ENCODE measurements at regions not wholly inside any gene's neighbourhood (a gene's known extent, or its start where the extent isn't known, plus 50 kb on each side); places are given as distances from the start of the nearest gene placed in this dataset.
"Not testable (repeated sequence)": the region's sequence is repeated elsewhere in the genome, so short reads cannot be mapped to it uniquely, and the experiment has no call there.

- Histone ChIP-seq H3K36me3 (ENCODE audit: low read depth) (no peaks in the 10 kb centered on the region), H3F3A (ENCODE audit: insufficient read depth, low read depth) (no peaks in the 10 kb centered on the region), H3K9me2 (ENCODE audit: insufficient read depth) (0 out of 2 replicates have a peak, but pooled peaks cover 3% of the 10 kb centered on the region), H2AFZ (no peak overlapping the region), H3K27me3 (ENCODE audit: insufficient read depth, low read depth) (no peaks in the 10 kb centered on the region), H3K27ac (no peak overlapping the region), H3K4me1 (replicated peaks; ENCODE audit: insufficient read depth) (no peaks in the 10 kb centered on the region), H3K4me2 (no peak overlapping the region), H4K20me1 (ENCODE audit: insufficient read depth) (no peaks in the 10 kb centered on the region), H3K79me2 (ENCODE audit: low read depth) (no peaks in the 10 kb centered on the region), H3K9me3 (ENCODE audit: insufficient read depth, low read depth) (no peaks in the 10 kb centered on the region), H3K4me3 (no peak overlapping the region)
- BruUV-seq (replicated peaks): no TSS peak
- POLR2A ChIA-PET (ENCODE audit: unreplicated experiment): no interaction called here
- CTCF ChIA-PET: no interaction called here
- DNase-seq: no peak
- intact Hi-C loops (cut with micrococcal nuclease; ENCODE audit: unreplicated experiment): no loop called here
- TF ChIP-seq EZH2 (IDR thresholded peaks at IDR 0.05; ENCODE audit: low read depth) (no peak), CTCF (conservative IDR thresholded peaks at IDR 0.05) (no peak)
Measured at GRCh38 chr6:51167468-51167867, 348.8 kb downstream of the TFAP2B start.

- intact Hi-C loops (cut with micrococcal nuclease; ENCODE audit: unreplicated experiment): no loop called here
- no peaks in the 10 kb centered on the region for H3K9me3 ChIP-seq (ENCODE audit: insufficient read depth, low read depth)
- DNase-seq: no peak
- no peak overlapping the region for H3K4me2 ChIP-seq
- no peaks in the 10 kb centered on the region for H3K9me2 ChIP-seq (ENCODE audit: insufficient read depth)
- no peak overlapping the region for H3K27ac ChIP-seq
- H3K27me3 ChIP-seq (ENCODE audit: insufficient read depth, low read depth): no peaks in the 10 kb centered on the region
- no peak overlapping the region for H2AFZ ChIP-seq
- ChIA-PET POLR2A (ENCODE audit: unreplicated experiment) (no interaction called here), CTCF (no interaction called here)
- no peak for TF ChIP-seq EZH2 (IDR thresholded peaks at IDR 0.05; ENCODE audit: low read depth)
- TF ChIP-seq CTCF (conservative IDR thresholded peaks at IDR 0.05): no peak
- no peaks in the 10 kb centered on the region for H3K79me2 ChIP-seq (ENCODE audit: low read depth)
- H3F3A ChIP-seq (ENCODE audit: insufficient read depth, low read depth): no peaks in the 10 kb centered on the region
- no TSS peak for BruUV-seq (replicated peaks)
- H3K4me1 ChIP-seq (replicated peaks; ENCODE audit: insufficient read depth): no peaks in the 10 kb centered on the region
- H3K36me3 ChIP-seq (ENCODE audit: low read depth): no peaks in the 10 kb centered on the region
- H3K4me3 ChIP-seq: no peak overlapping the region
- H4K20me1 ChIP-seq (ENCODE audit: insufficient read depth): no peaks in the 10 kb centered on the region
Measured at GRCh38 chr6:51182827-51183226, 364.2 kb downstream of the TFAP2B start.

GRCh38 chr6:51184046-51184445, 365.4 kb downstream of the TFAP2B start:
- ChIA-PET POLR2A (ENCODE audit: unreplicated experiment) (no interaction called here), CTCF (no interaction called here)
- H3K27ac ChIP-seq: no peak overlapping the region
- BruUV-seq (replicated peaks): no TSS peak
- no peaks in the 10 kb centered on the region for H3K9me3 ChIP-seq (ENCODE audit: insufficient read depth, low read depth)
- no peaks in the 10 kb centered on the region for H3K79me2 ChIP-seq (ENCODE audit: low read depth)
- H3K27me3 ChIP-seq (ENCODE audit: insufficient read depth, low read depth): no peaks in the 10 kb centered on the region
- H3K9me2 ChIP-seq (ENCODE audit: insufficient read depth): no peaks in the 10 kb centered on the region
- H3K4me1 ChIP-seq (replicated peaks; ENCODE audit: insufficient read depth): no peaks in the 10 kb centered on the region
- no peaks in the 10 kb centered on the region for H3K36me3 ChIP-seq (ENCODE audit: low read depth)
- TF ChIP-seq EZH2 (IDR thresholded peaks at IDR 0.05; ENCODE audit: low read depth) (no peak), CTCF (conservative IDR thresholded peaks at IDR 0.05) (no peak)
- no peak for DNase-seq
- no peaks in the 10 kb centered on the region for H4K20me1 ChIP-seq (ENCODE audit: insufficient read depth)
- no peaks in the 10 kb centered on the region for H3F3A ChIP-seq (ENCODE audit: insufficient read depth, low read depth)
- intact Hi-C loops (cut with micrococcal nuclease; ENCODE audit: unreplicated experiment): no loop called here
- no peak overlapping the region for H3K4me2 ChIP-seq
- no peak overlapping the region for H3K4me3 ChIP-seq
- H2AFZ ChIP-seq: no peak overlapping the region

GRCh38 chr6:51193163-51193562, 374.5 kb downstream of the TFAP2B start:
- not testable (repeated sequence) for H3K27ac ChIP-seq; BruUV-seq (replicated peaks)
- POLR2A ChIA-PET (ENCODE audit: unreplicated experiment): interaction anchor here (0.6 kb wide), 1 partner anchor 218 kb away, joined by 14 read pairs; no protein-coding TSS in a partner anchor

More at GRCh38 chr6:51193163-51193562, 374.5 kb downstream of the TFAP2B start:
- DNase-seq; H3K4me1 ChIP-seq (replicated peaks; ENCODE audit: insufficient read depth); CTCF ChIA-PET; H3K79me2 ChIP-seq (ENCODE audit: low read depth); H3K27me3 ChIP-seq (ENCODE audit: insufficient read depth, low read depth); H3F3A ChIP-seq (ENCODE audit: insufficient read depth, low read depth); intact Hi-C loops (cut with micrococcal nuclease; ENCODE audit: unreplicated experiment); H3K36me3 ChIP-seq (ENCODE audit: low read depth); H3K9me2 ChIP-seq (ENCODE audit: insufficient read depth); H3K9me3 ChIP-seq (ENCODE audit: insufficient read depth, low read depth); H2AFZ ChIP-seq; H4K20me1 ChIP-seq (ENCODE audit: insufficient read depth): not testable (repeated sequence)
- Histone ChIP-seq H3K4me2 (peak overlapping the region; percentile 71), H3K4me3 (peak overlapping the region; percentile 45; the same call in 1 of the 2 replicates)
